ENCODE measurements at regions not wholly inside any gene's neighbourhood (a gene's known extent, or its start where the extent isn't known, plus 50 kb on each side); places are given as distances from the start of the nearest gene placed in this dataset.

GRCh38 chr1:70864302-70864701, 183.3 kb downstream of the PTGER3 start:
- ChIA-PET CTCF (interaction anchor here (3.0 kb wide), 1 partner anchor 16 kb away, joined by 9 read pairs; no protein-coding TSS in a partner anchor), SMC1A (ENCODE audit: uncharacterized antibody, unreplicated experiment) (no interaction called here), RAD21 (ENCODE audit: unreplicated experiment) (no interaction called here), POLR2A (no interaction called here)
- in situ Hi-C loops (cut with MboI), result no loop called here
- Histone ChIP-seq H3K36me3 (ENCODE audit: control insufficient read depth in 2 of 2, insufficient read depth in 2 of 2, low read length in 1 of 2) (no peaks in the 10 kb centered on the region), H3K9me3 (replicated peaks; ENCODE audit: control insufficient read depth, insufficient read depth, low read length) (no peaks in the 10 kb centered on the region), H2AFZ (ENCODE audit: control insufficient read depth, low read depth, low read length) (no peak overlapping the region), H3K27ac (ENCODE audit: control insufficient read depth, insufficient read depth) (no peak overlapping the region), H4K20me1 (ENCODE audit: control insufficient read depth, insufficient read depth) (no peaks in the 10 kb centered on the region), H3K4me3 (no peak overlapping the region), H3K9ac (ENCODE audit: control insufficient read depth, insufficient read depth, low read length) (no peak overlapping the region), H3K4me1 (ENCODE audit: control insufficient read depth, insufficient read depth, low read length) (no peaks in the 10 kb centered on the region), H3K79me2 (ENCODE audit: control insufficient read depth, insufficient read depth, low read length) (no peaks in the 10 kb centered on the region), H3K4me2 (ENCODE audit: control insufficient read depth, insufficient read depth) (no peak overlapping the region), H3K27me3 (replicated peaks in 1 of 2; ENCODE audit: control insufficient read depth in 2 of 2, insufficient read depth in 2 of 2, low read length in 1 of 2) (no peaks in the 10 kb centered on the region; a peak in 1 of 4 replicates)
- no TSS peak for BruUV-seq (replicated peaks)
- FAIRE-seq (no peak), DNase-seq (ENCODE audit: low read depth, low spot score) (no peak), ATAC-seq (no peak)
- WGBS (ENCODE audit: insufficient coverage, insufficient replicate concordance, low lambda C conversion rate, missing lambda C conversion rate), result 4% methylated on average over 2 of the region's 2 CpGs
- intact Hi-C loops (cut with micrococcal nuclease; ENCODE audit: unreplicated experiment), result no loop called here
- no peak for TF ChIP-seq MXI1 (IDR thresholded peaks at IDR 0.05; ENCODE audit: low read depth, low read length)
- no peak for TF ChIP-seq ETV6 (conservative IDR thresholded peaks at IDR 0.05 in 1 of 2, IDR thresholded peaks at IDR 0.05 in 1 of 2; ENCODE audit: borderline replicate concordance in 1 of 2, low read depth in 1 of 2)
- TF ChIP-seq PAX8 (IDR thresholded peaks at IDR 0.05), result no peak
- no peak for TF ChIP-seq EZH2 (IDR thresholded peaks at IDR 0.05; ENCODE audit: borderline replicate concordance, control insufficient read depth, low read depth, low read length)
- no peak for TF ChIP-seq NFYB (IDR thresholded peaks at IDR 0.05; ENCODE audit: insufficient read depth, low read depth, low read length)
- no peak for TF ChIP-seq ZSCAN29 (IDR thresholded peaks at IDR 0.05)
- no peak for TF ChIP-seq NR2F1 (conservative IDR thresholded peaks at IDR 0.05)
- no peak for TF ChIP-seq ZBED1 (IDR thresholded peaks at IDR 0.05; ENCODE audit: borderline replicate concordance)
- no peak for TF ChIP-seq MTA3 (IDR thresholded peaks at IDR 0.05; ENCODE audit: borderline replicate concordance, low read length)

Measured in GM12878 (cell line).